NCI-H1105 treated with DMSO at 0.1 percent for 48 hours (cell line): ENCODE measurements at regions not wholly inside any gene's neighbourhood (a gene's known extent, or its start where the extent isn't known, plus 50 kb on each side); places are given as distances from the start of the nearest gene placed in this dataset.

Source experiments
- DNase-seq: peaks from one replicate; lab custom pipeline; 2025; lab: John Stamatoyannopoulos, UW

DNA sequence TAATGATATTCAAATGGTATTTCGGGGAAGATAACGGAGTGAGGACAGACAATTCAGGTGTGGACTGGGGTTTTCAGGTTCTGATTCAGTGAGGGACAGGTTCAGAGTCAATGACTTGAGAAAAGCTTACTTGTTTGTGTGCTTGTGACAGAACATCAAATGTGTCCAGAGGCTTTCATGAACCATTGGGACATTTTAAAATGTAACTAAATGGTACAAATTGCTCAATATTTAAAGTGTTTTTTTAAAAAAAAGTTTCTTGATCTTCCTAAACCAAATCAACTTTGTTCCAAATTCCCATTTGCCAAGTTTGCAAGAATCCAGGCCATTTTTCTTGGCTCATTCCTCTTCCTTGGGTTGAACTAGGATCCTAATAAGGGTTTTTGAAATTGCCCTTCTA is 59.4 kb upstream of the BZW1 start:
- DNase-seq = no peak

DNA sequence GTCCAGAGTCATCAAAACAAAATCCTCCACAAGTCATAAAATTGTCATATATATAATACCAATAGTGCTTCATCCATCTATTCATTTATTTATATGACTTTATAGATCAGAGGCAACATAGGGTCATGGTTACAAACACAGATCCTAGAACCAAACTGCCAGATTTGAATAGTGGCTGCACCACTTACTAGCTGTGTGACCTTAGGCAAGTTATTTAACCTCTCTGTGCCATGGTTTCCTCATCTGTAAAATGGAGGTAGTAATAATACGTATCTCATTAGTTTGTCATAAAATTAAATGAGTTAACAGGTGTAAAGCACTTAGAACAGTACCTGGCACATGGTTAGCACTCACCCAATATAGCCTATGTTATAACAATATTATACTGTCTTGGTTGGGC is 58.9 kb upstream of the BZW1 start:
- no peak for DNase-seq

GRCh38 chr2:200756618-200757321 is 54.9 kb upstream of the BZW1 start:
- DNase-seq = no peak

DNA sequence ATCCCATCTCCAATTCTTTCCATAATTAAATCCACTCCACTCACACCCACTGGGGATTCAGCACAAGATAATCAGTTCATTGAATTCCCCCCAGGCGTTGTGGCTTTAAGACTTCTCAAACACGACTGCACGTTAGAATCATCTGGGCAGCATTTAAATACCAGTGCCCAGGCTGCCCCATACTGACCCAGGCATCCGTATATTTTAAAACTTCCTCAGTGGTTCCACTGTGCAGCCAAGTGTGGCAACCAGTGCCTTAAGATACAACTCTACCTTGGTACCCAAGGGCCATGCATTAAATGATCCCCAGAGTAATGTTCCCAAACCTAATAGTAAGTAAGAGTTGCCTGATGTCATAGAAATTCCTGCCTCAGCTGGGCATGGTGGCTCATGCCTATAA is 54.3 kb upstream of the BZW1 start:
- no peak for DNase-seq

GRCh38 chr2:200758341-200758740 is 53.4 kb upstream of the BZW1 start:
- DNase-seq = no peak

DNA sequence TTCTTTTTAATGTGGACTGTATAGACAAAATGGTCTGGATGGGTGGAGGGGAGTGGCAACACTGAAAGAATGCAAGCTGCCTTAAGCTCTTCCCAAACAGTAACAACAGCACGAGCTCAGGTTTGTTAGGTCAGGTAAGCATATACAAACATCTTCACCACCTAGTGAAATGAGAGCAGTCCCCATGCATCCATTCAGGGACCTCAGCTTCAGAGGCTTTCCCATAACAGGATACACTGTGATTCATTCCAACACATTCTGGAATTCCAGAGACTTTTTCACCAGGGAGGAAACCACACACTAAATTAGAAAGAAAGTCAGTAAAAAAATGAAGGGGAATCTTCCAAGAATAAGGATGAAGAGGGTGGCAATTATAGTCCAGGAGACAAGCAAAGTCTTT is 50.4 kb upstream of the BZW1 start:
- no peak for DNase-seq
